Inferior parietal cortex (tissue), 1 donor: ENCODE measurements at regions not wholly inside any gene's neighbourhood (a gene's known extent, or its start where the extent isn't known, plus 50 kb on each side); places are given as distances from the start of the nearest gene placed in this dataset.

Source experiments
- DNase-seq: peaks from one replicate; pipeline ENCODE4 v3.0.0-alpha.2; 2016; ENCODE audit errors: extremely low spot score

DNA sequence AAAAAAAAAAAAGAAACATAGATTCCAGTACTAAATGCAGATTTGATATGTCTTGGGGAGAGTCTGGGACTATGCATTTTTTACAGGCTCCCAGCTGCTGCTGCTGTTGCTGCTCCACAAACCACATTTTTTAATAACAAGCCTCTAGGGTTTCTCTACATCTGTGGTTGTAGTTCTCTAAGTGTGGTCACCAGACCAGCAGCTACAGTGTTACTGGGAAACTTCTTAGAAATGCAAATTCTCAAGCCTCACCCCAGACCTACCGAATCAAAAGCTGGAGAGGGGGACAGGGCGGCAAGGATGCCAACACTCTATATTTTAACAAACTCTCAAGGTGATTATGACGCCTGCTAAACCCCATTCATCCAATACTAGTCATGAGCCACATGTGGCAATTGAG is 293.4 kb upstream of the PTGER4 start:
- DNase-seq = no peak

DNA sequence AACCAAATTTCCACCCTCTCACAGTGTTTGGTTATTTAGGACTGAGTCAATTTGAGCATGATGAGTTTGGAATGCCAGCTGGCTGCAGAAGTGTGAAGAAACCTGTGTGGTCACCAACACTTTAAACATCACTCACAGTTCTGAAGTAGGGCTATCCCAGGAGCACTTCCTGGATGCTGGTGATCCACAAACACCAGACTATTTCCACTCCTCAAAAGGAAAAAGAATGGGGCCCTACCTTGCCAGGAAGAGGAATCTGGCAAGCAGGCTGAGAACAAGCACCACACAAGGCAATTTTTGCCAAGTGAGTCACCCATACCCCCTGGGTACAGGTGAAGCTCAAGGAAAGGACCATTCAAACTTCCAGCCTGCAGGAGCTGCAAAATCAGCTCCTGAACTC is 294.2 kb upstream of the PTGER4 start:
- DNase-seq = no peak

DNA sequence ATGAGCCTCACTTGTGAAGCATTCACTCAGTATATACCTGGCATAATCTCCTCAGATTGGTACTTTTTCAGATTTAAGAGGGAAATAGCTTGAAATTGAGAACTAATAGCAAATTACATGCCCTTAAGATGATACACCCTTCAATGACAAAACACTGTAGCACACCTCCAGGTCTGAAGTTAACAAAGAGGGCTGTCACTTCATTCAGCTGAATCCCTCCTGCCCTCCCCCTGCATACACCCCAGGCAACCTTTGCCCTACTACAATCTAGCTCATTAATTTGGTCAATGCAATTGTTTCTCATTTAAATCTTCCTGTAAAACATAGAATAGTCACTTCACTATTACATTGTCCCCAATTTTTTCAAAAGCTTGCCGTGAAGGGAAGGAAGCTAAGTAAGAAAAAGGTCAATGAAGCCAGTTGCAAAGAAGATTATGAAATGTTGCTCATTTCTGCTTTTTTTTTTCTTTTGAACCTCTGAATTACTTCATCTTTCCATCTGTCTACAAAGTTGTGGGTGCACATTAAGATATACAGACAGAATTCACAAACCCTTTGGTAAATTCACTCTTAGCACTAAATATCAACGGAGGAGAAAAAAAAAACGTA is 294.8 kb upstream of the PTGER4 start:
- peak; percentile 26 for DNase-seq

DNA sequence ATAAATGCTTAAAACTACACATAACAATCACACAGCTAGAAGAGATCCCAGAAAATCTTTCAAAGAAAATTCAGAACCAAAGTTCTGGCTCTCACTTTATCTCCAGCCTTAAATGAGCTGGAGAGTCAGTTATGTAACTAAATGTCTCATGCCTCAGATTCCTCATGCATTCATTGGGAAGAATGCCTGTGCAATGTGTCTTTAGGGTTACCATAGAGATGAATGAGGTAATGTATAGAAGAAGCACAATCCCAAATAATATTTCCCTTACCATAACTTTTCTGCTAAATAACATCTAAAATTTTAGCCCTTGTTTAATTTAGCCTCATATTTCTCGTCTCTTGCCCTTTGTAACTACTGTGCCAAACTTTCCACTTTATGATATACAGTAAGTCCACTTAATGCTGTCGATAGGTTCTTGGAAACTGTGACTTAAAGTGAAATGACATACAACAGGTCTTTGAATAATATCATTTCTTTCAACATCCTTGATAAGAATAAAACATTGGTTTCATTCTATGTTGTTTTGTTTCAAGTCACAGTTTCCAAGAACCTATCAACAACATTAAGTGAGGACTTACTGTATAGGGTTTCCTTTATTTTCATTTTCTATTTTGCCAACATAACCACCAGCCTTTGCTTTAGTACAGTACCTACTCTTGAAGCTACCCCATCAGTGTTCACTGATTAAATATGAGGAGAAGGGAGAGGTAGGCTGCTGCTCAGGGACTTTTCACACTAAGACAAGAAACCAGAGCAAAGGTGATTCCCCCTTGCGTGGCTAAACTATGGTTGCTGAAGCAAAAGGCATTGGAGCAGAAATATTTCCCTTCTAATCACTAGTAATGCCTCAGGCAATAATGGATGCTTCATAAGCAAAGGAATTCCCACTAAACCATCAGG is 295.7 kb upstream of the PTGER4 start:
- peak; percentile 31 for DNase-seq

DNA sequence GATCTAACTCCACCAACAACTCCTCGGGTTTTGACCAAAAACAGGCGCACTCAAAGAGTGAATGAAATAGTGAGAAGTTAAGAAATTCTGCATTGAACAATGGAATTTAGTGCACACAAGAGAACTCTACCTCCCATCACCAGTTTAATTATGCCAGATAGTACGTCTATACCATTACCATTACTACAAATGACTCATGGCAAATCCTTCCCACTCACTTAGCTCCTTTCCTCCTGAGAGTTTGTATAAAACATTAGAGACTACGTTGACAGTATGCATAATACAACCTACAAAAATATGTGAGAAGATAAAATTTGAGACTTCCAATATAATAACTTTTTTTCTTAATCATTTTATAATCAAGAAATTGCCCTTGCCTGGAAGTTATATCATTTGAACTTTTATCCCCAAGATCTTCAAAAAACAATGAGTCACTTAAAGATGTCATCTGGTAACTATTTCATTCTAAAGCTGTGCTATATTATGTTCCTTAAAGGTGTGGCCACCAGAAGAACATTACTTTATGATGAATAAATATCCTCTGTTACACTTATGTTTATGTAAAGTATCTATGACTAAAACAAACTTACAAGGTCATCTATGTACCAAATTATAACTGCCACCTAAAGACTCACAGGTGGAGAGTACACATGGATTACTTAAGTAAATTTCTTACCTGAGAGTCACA is 297.9 kb upstream of the PTGER4 start:
- DNase-seq = no peak

DNA sequence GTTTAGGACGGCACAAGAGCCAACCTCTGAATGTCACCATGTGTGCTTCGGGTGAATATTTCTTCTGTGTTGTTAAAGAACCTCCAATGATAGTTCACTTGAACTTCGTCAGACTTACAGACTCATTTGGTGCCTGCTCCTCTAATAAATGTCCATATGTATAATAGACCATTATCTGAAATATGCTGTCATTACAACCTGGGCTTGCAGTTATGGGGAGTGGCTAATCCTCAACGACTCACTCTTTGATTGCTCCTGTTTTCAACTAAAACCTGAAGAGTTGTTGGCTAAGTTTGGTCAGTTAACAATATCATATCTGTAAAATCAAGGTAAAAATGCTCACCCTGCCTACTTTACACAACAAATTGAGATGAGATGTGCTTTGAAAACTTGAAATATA is 298.7 kb upstream of the PTGER4 start:
- no peak for DNase-seq

DNA sequence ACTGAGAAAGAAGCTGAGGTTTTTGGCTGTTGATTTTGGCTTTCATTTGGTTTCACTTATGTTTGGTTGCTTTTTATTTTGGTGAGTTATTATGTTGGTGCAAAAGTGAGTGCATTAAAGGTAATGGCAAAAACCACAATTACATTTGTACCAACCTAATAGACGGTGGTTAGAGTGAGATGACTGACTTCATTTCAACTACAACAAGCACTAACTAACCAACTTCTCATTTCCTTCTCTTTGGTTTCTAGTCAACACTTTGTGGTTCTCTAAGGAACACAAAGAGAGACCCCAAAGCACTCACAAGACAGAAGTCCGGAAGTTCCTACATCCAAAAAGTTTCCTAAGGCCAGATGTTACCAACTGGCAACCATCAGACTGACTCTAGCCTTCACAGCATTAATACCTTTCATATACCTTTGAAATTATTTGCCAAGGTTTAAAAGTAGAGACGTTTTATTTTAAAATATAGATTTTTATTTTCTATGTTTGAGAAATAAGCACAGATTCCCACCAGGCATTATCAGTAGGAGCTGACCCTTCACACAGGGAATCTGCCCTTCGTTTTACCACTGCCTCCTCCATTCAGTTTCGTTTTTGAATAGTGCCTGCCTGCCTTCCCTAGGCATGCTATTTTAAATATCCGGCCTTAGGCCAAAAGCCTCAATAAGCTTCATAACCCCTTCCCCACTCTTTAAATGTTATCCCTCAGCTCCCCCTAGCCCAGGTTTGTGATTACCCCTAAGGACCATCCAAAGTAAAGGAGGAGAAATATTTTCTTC is 301.1 kb upstream of the PTGER4 start:
- no peak for DNase-seq

DNA sequence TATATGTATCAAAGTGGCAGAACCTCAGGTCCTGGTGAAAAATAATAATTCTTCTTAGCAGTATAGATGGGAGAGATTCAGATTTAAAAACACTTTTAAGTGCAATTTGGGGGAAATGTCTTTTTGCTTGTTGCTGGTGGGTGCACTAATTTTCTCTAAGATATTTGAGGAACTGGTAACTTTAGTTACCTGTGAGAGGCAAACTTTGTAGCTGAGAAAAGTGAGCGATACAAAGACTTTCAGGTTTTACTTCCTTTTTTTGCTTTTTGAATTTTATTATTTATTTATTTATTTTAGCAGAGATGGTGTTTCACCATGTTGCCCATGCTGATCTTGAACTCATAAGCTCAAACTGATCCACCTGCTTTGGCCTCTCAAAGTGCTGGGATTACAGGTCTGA is 303.1 kb upstream of the PTGER4 start:
- DNase-seq = no peak

DNA sequence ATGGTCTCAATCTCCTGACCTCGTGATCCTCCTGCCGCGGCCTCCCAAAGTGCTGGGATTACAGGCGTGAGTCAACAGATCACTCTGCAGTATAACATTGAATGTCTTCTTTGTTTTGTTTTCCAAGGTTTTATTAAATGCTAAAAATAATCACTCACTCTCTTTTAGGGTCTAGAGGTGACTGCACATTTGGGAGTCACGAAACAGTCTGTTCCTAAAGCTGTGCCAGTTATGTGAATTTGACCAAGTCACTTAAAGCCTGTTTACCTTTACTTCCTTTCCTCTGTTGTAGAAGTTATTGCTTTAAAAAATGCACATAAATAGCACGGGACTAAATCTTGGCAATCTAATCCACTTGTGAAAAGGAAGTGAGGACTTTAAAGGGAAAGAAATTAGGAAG is 304.9 kb upstream of the PTGER4 start:
- DNase-seq = no peak

DNA sequence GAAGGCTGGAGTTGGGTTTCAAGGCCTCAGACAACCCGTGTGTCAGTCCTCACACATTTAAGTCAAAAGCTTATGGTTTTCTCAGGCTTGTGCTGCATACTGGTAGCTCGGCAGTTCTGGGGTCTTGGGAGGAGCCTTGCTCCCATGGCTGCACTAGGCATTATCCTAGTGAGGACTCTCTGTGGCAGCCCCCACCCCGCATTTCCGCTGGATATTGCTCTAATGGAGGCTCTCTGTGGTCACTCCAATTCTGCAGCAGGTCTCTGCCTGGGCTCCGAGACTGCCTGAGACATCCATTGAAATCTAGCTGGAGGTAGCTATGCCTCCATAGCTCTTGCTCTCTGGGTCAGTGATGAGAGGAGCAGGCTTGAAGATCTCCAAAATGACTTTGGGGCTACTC is 311.5 kb upstream of the PTGER4 start:
- DNase-seq = no peak

DNA sequence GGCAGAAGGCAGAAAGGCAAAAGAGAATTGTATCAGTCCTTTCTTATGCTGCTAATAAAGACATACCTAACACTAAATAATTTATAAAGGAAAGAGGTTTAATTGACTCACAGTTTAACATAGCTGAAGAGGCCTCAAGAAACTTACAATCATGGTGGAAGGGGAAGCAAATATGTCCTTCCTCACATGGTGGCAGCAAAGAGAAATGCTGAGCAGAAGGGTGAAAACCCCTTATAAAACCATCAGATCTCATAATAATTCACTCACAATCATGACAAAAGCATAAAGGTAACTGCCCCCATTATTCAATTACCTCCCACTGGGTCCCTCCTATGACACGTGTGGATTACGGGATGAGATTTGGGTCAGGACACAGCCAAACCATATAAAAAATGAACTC is 312.5 kb upstream of the PTGER4 start:
- DNase-seq = no peak

DNA sequence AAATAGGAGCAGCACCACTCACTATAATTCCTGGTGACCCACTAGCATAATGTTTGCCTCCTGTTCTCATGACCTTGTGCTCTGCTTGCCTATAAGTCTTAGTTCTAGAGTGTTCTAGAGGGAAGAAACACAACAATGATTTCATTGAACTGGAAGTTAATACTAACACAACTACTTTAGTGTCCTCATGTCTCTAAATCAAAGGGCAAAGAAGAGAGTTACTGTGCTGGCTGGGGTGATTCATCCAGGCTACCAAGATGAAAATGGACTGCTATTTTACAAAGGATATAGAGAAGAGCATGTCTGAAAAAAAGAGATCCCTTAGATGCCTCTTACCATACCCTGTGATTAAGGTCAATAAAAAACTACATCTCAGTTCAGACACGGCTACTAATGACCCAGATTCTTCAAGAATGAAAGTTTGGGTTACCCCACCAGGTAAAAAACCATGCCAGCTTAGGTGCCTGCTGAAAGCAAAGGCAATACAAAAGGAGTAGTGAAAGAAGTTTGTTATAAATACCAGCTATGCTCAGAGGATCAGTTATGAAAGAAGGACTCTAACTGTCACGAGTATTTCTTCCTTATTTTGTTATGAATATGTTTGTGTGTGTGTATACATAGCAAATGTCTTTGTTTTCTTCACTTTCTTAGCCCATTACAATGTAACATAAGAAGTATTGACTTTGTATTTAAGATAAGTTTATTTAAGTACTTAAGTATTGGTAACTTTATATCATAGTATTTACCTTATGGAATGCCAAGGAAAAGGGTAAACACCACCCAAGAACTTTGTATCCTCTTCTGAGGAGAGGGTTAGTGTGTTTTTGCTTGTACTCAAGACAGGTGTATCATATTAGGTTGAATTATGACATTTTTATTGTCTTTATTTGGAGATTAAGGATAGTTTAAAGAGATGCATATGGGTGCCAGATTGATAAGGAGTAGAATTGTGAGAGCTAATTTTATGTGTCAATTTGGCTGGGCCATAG is 314.1 kb upstream of the PTGER4 start:
- DNase-seq = no peak

DNA sequence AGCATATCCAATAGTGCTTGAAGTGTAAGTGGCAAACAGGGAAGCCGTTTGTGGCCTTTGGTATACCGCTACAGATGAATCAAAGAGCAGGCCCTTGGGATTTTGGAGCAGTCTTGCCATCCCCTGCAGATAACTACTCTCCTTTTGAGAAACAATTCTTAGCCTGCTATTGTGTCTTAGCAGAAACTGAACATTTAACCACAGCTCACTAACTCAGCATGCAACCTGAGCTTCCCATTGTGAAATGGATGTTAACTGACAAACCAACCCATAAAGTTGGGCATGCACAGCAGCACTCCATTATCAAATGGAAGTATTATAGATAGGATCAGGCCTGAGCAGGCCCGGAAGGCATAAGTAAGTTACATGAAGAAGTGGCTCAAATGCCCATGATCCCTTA is 315.3 kb upstream of the PTGER4 start:
- no peak for DNase-seq

DNA sequence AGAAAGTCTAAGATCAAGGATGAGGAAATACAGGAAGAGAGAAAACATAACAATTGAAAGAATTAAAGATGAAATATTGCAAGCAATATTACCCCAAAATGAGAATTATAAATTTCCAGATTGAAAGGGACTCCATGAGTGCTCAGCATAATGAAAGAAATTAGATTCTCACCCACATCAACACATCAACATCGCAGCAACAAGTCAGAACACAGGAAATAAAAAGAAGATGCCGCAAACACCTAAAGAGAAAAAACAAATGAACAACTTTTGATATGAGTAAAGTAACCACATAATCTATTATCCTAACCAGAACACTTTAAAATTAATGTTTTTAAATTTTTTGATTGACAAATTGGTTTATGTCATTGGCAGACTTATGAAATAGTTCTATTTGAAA is 318.3 kb upstream of the PTGER4 start:
- no peak for DNase-seq

DNA sequence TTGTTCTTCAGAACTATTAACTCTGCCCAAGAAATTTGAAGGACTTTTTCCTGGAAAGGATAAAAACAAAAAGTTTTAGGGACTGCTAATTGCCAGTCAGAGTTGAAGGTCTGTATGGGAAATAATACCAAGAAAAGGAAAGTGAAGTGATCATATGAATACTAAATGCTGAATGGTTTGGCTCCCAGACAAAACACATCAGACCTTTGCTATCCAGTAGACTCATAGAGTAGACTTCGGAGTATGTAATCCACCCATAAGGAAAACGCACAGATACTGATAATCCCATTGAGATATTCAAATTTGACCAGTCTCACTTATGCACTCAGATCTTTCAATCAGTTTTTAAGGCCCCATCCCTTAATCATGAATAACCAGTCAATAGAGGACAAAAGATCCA is 319.0 kb upstream of the PTGER4 start:
- DNase-seq = no peak

DNA sequence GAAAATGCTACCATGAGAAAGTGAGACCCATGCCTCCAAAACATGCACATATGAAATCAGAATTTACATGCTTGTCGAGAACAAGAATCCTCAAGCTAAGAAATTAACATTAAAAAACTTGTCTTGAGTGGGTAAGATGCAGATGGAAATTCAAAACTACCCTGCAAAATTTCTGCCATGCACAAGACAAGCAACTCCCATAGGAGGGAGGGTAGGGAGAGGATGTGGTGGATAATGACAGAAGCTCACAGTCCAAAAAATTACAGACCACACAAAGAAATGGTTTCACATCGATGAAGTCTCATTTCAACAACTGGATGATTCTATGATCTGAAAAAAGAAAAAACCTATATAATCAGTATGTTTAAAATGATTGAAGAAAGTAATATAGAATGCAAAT is 319.9 kb upstream of the PTGER4 start:
- DNase-seq = no peak

DNA sequence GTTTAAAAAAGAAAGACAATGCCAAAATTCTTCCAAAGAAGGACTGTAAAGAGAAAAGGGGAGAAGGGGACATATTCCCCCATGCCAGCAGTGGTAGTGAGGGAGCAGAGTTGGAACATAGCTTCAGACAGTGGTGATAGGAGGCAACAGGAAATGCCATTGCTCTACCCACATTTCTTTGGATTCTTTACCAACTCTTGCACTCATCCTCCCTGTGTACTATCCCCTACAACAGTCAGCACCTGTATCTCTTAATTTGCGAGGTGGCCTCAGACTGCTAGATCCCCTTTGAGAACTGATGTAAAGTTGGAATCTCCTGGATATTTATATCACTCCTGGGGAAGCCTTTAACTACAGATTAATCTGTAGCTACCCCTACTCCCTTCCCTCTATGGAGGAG is 320.6 kb upstream of the PTGER4 start:
- no peak for DNase-seq

DNA sequence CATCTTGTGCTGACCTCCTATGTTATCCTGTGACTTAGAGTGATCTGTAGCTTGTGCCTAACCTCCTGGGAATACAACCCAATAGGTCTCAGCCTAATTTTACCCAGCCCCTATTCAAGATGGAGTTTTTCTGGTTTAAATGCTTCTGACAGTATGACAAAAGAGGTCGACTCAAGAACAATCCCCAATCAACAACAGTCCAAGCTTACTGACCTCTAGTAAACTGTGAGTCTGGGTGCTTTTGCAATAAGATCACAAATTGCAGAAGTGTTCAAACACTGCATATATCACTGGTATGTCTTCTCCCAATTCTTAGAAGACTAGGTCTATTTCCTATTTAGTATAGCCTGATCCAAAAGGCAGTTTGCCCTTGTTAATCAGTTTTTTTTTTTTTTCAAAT is 323.5 kb upstream of the PTGER4 start:
- no peak for DNase-seq

DNA sequence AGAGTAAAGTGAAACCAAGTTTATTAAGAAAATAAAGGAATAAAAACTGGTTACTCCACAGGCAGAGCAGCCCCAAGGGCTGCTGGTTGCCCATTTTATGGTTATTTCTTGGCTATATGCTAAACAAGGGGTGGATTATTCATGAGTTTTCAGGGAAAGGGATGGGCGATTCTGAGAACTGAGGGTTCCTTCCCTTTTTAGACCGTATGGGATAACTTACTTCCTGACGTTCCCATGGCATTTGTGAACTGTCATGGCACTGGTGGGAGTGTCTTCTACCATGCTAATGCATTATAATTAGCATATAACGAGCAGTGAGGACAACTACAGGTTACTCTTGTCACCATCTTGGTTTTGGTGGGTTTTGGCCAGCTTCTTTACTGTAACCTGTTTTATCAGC is 323.9 kb upstream of the PTGER4 start:
- no peak for DNase-seq

DNA sequence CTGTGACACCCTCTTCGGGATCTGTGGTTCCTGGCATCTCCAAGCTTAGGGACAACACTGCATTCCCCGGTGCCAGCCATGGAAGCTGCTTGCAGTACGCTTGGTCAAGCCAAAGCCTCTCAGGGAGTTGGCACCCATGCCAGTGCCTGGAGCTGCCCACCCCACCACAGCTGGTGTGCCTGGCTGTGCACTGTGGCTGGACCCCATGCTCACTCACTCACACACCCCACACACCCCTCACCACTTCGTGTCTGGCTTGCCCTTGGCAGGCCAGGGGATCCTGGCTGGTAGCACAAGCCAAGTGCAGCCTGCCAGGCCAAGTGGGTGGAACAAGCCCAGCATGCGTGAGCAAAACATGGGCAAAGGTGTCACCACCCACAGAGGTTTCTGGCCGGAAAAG is 324.5 kb upstream of the PTGER4 start:
- DNase-seq = no peak

DNA sequence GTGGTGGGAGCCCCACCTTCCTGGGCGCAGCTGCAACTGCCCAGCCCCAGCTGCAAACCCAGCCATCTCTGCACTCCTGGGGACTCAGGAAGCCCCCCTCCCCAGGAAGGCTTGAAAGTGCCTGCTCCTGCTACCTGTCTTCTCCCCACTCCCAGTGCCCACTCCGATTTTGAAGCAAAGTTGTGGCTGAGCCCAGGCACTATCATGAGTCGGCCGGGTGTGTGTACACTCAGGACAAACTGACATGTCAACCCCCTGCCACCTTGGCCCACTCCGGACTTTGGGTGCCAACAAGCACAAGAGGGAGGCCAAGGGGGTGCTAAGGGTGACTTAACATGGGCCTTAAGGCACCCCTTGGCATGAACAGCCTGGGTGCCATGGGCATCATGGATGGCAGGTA is 325.5 kb upstream of the PTGER4 start:
- no peak for DNase-seq
